ENCODE measurements at regions not wholly inside any gene's neighbourhood (a gene's known extent, or its start where the extent isn't known, plus 50 kb on each side); places are given as distances from the start of the nearest gene placed in this dataset.

GRCh38 chr3:165444745-165445144 lies 248.6 kb upstream of the SLITRK3 start:
- DNase-seq, result no peak

- no peak for DNase-seq
Observed at GRCh38 chr3:165443664-165444063, 247.5 kb upstream of the SLITRK3 start.

GRCh38 chr3:165442061-165442460 lies 245.9 kb upstream of the SLITRK3 start:
- DNase-seq, result no peak

- no peak for DNase-seq
Observed at GRCh38 chr3:165440380-165440779, 244.2 kb upstream of the SLITRK3 start.

GRCh38 chr3:165439765-165440164 lies 243.6 kb upstream of the SLITRK3 start:
- DNase-seq, result no peak

- DNase-seq, result no peak
Observed at GRCh38 chr3:165434516-165434915, 238.3 kb upstream of the SLITRK3 start.

GRCh38 chr3:165406425-165406824 lies 210.2 kb upstream of the SLITRK3 start:
- DNase-seq, result no peak

- DNase-seq, result no peak
Observed at GRCh38 chr3:165404357-165405027, 208.3 kb upstream of the SLITRK3 start.

- DNase-seq, result no peak
Observed at GRCh38 chr3:165403666-165404065, 207.5 kb upstream of the SLITRK3 start.

- no peak for DNase-seq
Observed at GRCh38 chr3:165395188-165395587, 199.0 kb upstream of the SLITRK3 start.

- DNase-seq, result no peak
Observed at GRCh38 chr3:165393461-165393860, 197.3 kb upstream of the SLITRK3 start.

- no peak for DNase-seq
Observed at GRCh38 chr3:165390166-165390565, 194.0 kb upstream of the SLITRK3 start.

GRCh38 chr3:165389653-165390052 lies 193.5 kb upstream of the SLITRK3 start:
- DNase-seq, result no peak

GRCh38 chr3:165389064-165389463 lies 192.9 kb upstream of the SLITRK3 start:
- no peak for DNase-seq

GRCh38 chr3:165383381-165383780 lies 187.2 kb upstream of the SLITRK3 start:
- DNase-seq, result no peak

- no peak for DNase-seq
Observed at GRCh38 chr3:165382672-165383071, 186.5 kb upstream of the SLITRK3 start.

GRCh38 chr3:165378761-165379160 lies 182.6 kb upstream of the SLITRK3 start:
- DNase-seq, result no peak

GRCh38 chr3:165359005-165359404 lies 162.8 kb upstream of the SLITRK3 start:
- DNase-seq, result peak; percentile 0

GRCh38 chr3:165355316-165355715 lies 159.1 kb upstream of the SLITRK3 start:
- no peak for DNase-seq

- DNase-seq, result no peak
Observed at GRCh38 chr3:165347526-165347925, 151.3 kb upstream of the SLITRK3 start.

GRCh38 chr3:165346503-165346902 lies 150.3 kb upstream of the SLITRK3 start:
- no peak for DNase-seq

- DNase-seq, result no peak
Observed at GRCh38 chr3:165343185-165343584, 147.0 kb upstream of the SLITRK3 start.

GRCh38 chr3:165339753-165340152 lies 143.6 kb upstream of the SLITRK3 start:
- DNase-seq, result no peak

GRCh38 chr3:165336786-165337185 lies 140.6 kb upstream of the SLITRK3 start:
- DNase-seq, result no peak
